ENCODE measurements at regions not wholly inside any gene's neighbourhood (a gene's known extent, or its start where the extent isn't known, plus 50 kb on each side); places are given as distances from the start of the nearest gene placed in this dataset.

GRCh38 chr16:54517181-54517580, 230.6 kb upstream of the IRX3 start:
- no peak for TF ChIP-seq CTCF (IDR thresholded peaks at IDR 0.05; ENCODE audit: borderline replicate concordance, extremely low read depth, insufficient read depth)
- H3K27me3 ChIP-seq (ENCODE audit: control insufficient read depth, insufficient read depth, low read length) = no peaks in the 10 kb centered on the region
- intact Hi-C loops (cut with DNase I) = no loop called here
- H3K4me1 ChIP-seq (ENCODE audit: control insufficient read depth in 2 of 3, insufficient read depth in 2 of 3, low read depth in 1 of 3, low read length in 3 of 3) = no peaks in the 10 kb centered on the region
- DNase-seq = no peak
- peaks cover 0 to 3% (median 0%) of the 10 kb centered on the region in 3 donors for H3K9me3 ChIP-seq (ENCODE audit: control insufficient read depth in 2 of 3, insufficient read depth in 1 of 3, low read length in 3 of 3)
- H3K9ac ChIP-seq (ENCODE audit: low read length in 3 of 3) = no peak overlapping the region
- FAIRE-seq = no peak
- H3K4me3 ChIP-seq (ENCODE audit: low read length in 3 of 3) = no peak overlapping the region
- no peak overlapping the region for H3K27ac ChIP-seq (ENCODE audit: low read depth in 2 of 2, low read length in 2 of 2)
- no peaks in the 10 kb centered on the region for H3K36me3 ChIP-seq (ENCODE audit: control insufficient read depth in 2 of 3, insufficient read depth in 3 of 3, low read length in 3 of 3)

DNA sequence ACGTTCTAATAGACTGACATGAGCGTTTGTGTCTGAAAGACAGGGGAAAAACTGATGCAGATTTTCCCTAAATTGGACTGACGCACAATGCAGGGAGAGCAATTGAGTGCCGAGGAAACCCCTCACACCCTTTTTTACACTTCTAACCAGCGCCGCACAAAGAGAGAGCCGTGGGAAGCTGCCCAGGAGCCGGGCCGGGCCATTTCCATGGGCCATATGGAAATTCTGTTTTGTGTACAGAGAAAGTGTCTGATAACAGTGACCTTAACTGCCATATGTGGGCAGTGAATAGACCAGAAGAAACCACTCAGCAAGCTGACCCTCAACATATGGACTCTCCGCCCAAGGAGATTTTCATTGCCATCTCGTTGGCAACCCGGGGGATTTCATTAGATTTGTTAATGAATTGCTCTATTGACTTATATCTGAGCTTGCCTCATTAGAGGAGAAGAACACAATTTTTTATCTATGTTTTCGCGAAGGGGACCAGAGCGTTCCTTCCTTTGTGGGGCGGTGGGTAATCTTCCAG, 225.9 kb upstream of the IRX3 start:
- no peak for TF ChIP-seq CTCF (IDR thresholded peaks at IDR 0.05; ENCODE audit: borderline replicate concordance, extremely low read depth, insufficient read depth)
- Histone ChIP-seq H3K27me3 (ENCODE audit: control insufficient read depth, insufficient read depth, low read length) (no peaks in the 10 kb centered on the region), H3K27ac (ENCODE audit: low read depth in 2 of 2, low read length in 2 of 2) (no peak overlapping the region), H3K4me3 (ENCODE audit: low read length in 3 of 3) (no peak overlapping the region), H3K36me3 (ENCODE audit: control insufficient read depth in 2 of 3, insufficient read depth in 3 of 3, low read length in 3 of 3) (no peaks in the 10 kb centered on the region), H3K4me1 (ENCODE audit: control insufficient read depth in 2 of 3, insufficient read depth in 2 of 3, low read depth in 1 of 3, low read length in 3 of 3) (no peaks in the 10 kb centered on the region), H3K9ac (ENCODE audit: low read length in 3 of 3) (no peak overlapping the region), H3K9me3 (ENCODE audit: control insufficient read depth in 2 of 3, insufficient read depth in 1 of 3, low read length in 3 of 3) (no peaks in the 10 kb centered on the region)
- intact Hi-C loops (cut with DNase I) = no loop called here
- DNase-seq (no peak), FAIRE-seq (no peak)

DNA sequence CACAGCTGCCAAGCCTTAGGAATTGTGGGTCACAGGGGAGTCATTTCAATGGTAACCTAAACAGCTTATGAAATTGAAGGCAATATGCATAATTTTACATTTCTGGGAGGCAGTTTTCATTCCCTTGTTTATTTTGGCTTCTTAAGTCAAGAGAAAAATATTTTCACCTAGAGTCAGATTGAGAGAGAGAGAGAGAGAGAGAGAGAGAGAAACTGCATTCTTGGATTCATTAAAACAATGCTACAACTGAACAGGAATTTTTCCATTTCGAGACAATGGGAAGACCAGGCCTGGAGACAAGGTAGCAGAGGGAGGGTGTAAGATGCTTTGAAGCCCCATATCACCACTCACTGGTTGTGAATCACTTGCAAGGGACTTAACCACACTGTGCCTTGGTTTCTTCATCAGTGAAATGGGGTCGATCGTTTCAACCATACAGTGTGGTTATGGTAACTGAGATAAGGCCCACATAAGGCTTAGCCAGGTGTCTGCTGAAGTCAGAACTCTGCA, 224.7 kb upstream of the IRX3 start:
- FAIRE-seq = no peak
- intact Hi-C loops (cut with DNase I) = no loop called here
- Histone ChIP-seq H3K9me3 (ENCODE audit: control insufficient read depth in 2 of 3, insufficient read depth in 1 of 3, low read length in 3 of 3) (no peaks in the 10 kb centered on the region), H3K4me3 (ENCODE audit: low read length in 3 of 3) (no peak overlapping the region), H3K36me3 (ENCODE audit: control insufficient read depth in 2 of 3, insufficient read depth in 3 of 3, low read length in 3 of 3) (no peaks in the 10 kb centered on the region), H3K9ac (ENCODE audit: low read length in 3 of 3) (no peak overlapping the region), H3K27me3 (ENCODE audit: control insufficient read depth, insufficient read depth, low read length) (no peaks in the 10 kb centered on the region), H3K27ac (ENCODE audit: low read depth in 2 of 2, low read length in 2 of 2) (no peak overlapping the region), H3K4me1 (ENCODE audit: control insufficient read depth in 2 of 3, insufficient read depth in 2 of 3, low read depth in 1 of 3, low read length in 3 of 3) (no peaks in the 10 kb centered on the region)
- no peak for TF ChIP-seq CTCF (IDR thresholded peaks at IDR 0.05; ENCODE audit: borderline replicate concordance, extremely low read depth, insufficient read depth)
- DNase-seq = peak in 1 of 5 donors; percentile 74

- no peaks in the 10 kb centered on the region for H3K27me3 ChIP-seq (ENCODE audit: control insufficient read depth, insufficient read depth, low read length)
- DNase-seq (no peak), FAIRE-seq (no peak)
- H3K36me3 ChIP-seq (ENCODE audit: control insufficient read depth in 2 of 3, insufficient read depth in 3 of 3, low read length in 3 of 3) = no peaks in the 10 kb centered on the region
- H3K4me1 ChIP-seq (ENCODE audit: control insufficient read depth in 2 of 3, insufficient read depth in 2 of 3, low read depth in 1 of 3, low read length in 3 of 3) = no peaks in the 10 kb centered on the region
- no peak overlapping the region for H3K9ac ChIP-seq (ENCODE audit: low read length in 3 of 3)
- H3K4me3 ChIP-seq (ENCODE audit: low read length in 3 of 3) = no peak overlapping the region
- no peak overlapping the region for H3K27ac ChIP-seq (ENCODE audit: low read depth in 2 of 2, low read length in 2 of 2)
- no peaks in the 10 kb centered on the region for H3K9me3 ChIP-seq (ENCODE audit: control insufficient read depth in 2 of 3, insufficient read depth in 1 of 3, low read length in 3 of 3)
- TF ChIP-seq CTCF (IDR thresholded peaks at IDR 0.05; ENCODE audit: borderline replicate concordance, extremely low read depth, insufficient read depth) = no peak
- intact Hi-C loops (cut with DNase I) = no loop called here
Measured at GRCh38 chr16:54510685-54511221, 224.2 kb upstream of the IRX3 start.
